Esophagus squamous epithelium (tissue), 5 donors: ENCODE measurements at regions not wholly inside any gene's neighbourhood (a gene's known extent, or its start where the extent isn't known, plus 50 kb on each side); places are given as distances from the start of the nearest gene placed in this dataset.

ENCODE experiments used
- DNase-seq: peaks from one replicate; lab custom pipeline; 2025; lab: John Stamatoyannopoulos, UW
- H3K27ac ChIP-seq, 4 donors: fragments of 200-600 bp; sonication (generic); one replicate each; pipeline ENCODE4 v1.5.1; 2016 to 2019; ENCODE audit warnings: mild to moderate bottlenecking in 1 of 4
- H3K27me3 ChIP-seq, 4 donors: fragments of 200-600 bp; sonication (generic); 1 replicate in 3 of 4; 2 replicates in 1 of 4; pipeline versions ENCODE4 v1.5.1 to v1.6.0; 2017 to 2021; ENCODE audit warnings: antibody characterized with exemption in 1 of 4
- H3K36me3 ChIP-seq, 3 donors: fragments of 200-600 bp; sonication (generic); one replicate each; pipeline ENCODE4 v1.5.1; 2016 to 2019
- H3K4me1 ChIP-seq, 3 donors: fragments of 200-600 bp; sonication (generic); one replicate each; pipeline ENCODE4 v1.5.1; 2017 to 2019
- H3K4me3 ChIP-seq, 4 donors: fragments of 200-600 bp; sonication (generic); 1 replicate in 3 of 4; 2 replicates in 1 of 4; pipeline ENCODE4 v1.5.1; 2016 to 2019; ENCODE audit warnings: mild to moderate bottlenecking in 2 of 4, moderate library complexity in 1 of 4
- H3K9me3 ChIP-seq, 3 donors: fragments of 200-600 bp; sonication (generic); one replicate each; pipeline ENCODE4 v1.5.1; 2016 to 2019
- POLR2A ChIP-seq, 4 donors: fragments of 450-650 bp; IDR thresholded peaks; one replicate each; pipeline ENCODE4 v1.6.1; 2017; ENCODE audit warnings: antibody characterized with exemption in 4 of 4, mild to moderate bottlenecking in 4 of 4, moderate library complexity in 3 of 4
- WGBS, 2 donors: methylation state at CpG; one replicate each; pipeline ENCODE4 v1.1.5; 2018; 5-methylcytosine and 5-hydroxymethylcytosine counted together
- intact Hi-C: fragments of 100-400 bp; cut with DNase I; formaldehyde crosslinking; loops from one replicate; pipeline ENCODE4 v1.15.0; 2022
- TF ChIP-seq, protein P1 (sequence below), 6 experiments: fragments of 450-650 bp in 4 of 6; fragments of 200-600 bp in 2 of 6; sonication (generic) in 2 of 6; IDR thresholded peaks; one replicate each; pipeline ENCODE4 v1.5.1; 2016 to 2019; ENCODE audit warnings: antibody characterized with exemption in 6 of 6, mild to moderate bottlenecking in 4 of 6, moderate library complexity in 4 of 6
- donor health status: DM: yes; HTN: yes; CAD: no.

- H3K27me3 ChIP-seq, result no peaks in the 10 kb centered on the region
- H3K9me3 ChIP-seq, result no peaks in the 10 kb centered on the region
- H3K4me1 ChIP-seq, result no peaks in the 10 kb centered on the region
- intact Hi-C loops, result no loop called here
- 72 to 84% methylated on average over 1 of the region's 1 CpG for WGBS, 2 donors
- H3K27ac ChIP-seq, result no peak overlapping the region
- H3K4me3 ChIP-seq, result no peak overlapping the region
- DNase-seq, result no peak
- no peak for TF ChIP-seq POLR2A (IDR thresholded peaks at IDR 0.05)
- TF ChIP-seq, protein P1, sequence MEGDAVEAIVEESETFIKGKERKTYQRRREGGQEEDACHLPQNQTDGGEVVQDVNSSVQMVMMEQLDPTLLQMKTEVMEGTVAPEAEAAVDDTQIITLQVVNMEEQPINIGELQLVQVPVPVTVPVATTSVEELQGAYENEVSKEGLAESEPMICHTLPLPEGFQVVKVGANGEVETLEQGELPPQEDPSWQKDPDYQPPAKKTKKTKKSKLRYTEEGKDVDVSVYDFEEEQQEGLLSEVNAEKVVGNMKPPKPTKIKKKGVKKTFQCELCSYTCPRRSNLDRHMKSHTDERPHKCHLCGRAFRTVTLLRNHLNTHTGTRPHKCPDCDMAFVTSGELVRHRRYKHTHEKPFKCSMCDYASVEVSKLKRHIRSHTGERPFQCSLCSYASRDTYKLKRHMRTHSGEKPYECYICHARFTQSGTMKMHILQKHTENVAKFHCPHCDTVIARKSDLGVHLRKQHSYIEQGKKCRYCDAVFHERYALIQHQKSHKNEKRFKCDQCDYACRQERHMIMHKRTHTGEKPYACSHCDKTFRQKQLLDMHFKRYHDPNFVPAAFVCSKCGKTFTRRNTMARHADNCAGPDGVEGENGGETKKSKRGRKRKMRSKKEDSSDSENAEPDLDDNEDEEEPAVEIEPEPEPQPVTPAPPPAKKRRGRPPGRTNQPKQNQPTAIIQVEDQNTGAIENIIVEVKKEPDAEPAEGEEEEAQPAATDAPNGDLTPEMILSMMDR (IDR thresholded peaks at IDR 0.05), result no peak
- H3K36me3 ChIP-seq, result no peaks in the 10 kb centered on the region
These were observed 1806.4 kb upstream of the CELF4 start for GRCh38 chr18:39371996-39372395.

DNA sequence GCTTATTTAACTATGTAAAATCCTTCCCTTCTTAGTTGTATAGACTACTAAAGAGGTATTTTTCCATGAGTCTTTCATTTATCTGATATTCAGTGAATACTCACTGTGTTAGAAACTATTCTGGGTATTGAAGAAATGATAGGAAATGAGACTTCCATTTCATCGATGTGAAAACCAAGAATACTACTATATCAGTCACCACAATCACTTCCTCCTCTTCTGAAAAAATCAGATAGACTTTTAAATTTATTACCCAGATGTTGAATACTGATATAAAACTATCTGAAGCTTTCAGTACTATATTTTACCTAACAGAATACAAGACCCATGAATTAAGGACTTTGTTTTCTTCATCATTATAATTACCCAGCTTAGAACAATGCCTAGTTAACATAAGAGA lies 1801.1 kb upstream of the CELF4 start:
- Histone ChIP-seq H3K36me3 (no peaks in the 10 kb centered on the region), H3K4me1 (no peaks in the 10 kb centered on the region), H3K4me3 (no peak overlapping the region), H3K9me3 (no peaks in the 10 kb centered on the region), H3K27me3 (no peaks in the 10 kb centered on the region), H3K27ac (no peak overlapping the region)
- DNase-seq, result no peak
- WGBS, 2 donors, result 60 to 66% methylated on average over 1 of the region's 1 CpG
- TF ChIP-seq POLR2A (IDR thresholded peaks at IDR 0.05), result no peak
- TF ChIP-seq, protein P1 (IDR thresholded peaks at IDR 0.05), result no peak
- intact Hi-C loops, result no loop called here

GRCh38 chr18:39365836-39366485 lies 1800.4 kb upstream of the CELF4 start:
- no peak overlapping the region for H3K4me3 ChIP-seq
- no peak for TF ChIP-seq POLR2A (IDR thresholded peaks at IDR 0.05)
- TF ChIP-seq, protein P1 (IDR thresholded peaks at IDR 0.05), result no peak
- no peaks in the 10 kb centered on the region for H3K27me3 ChIP-seq
- H3K9me3 ChIP-seq, result no peaks in the 10 kb centered on the region
- no peaks in the 10 kb centered on the region for H3K4me1 ChIP-seq
- intact Hi-C loops, result no loop called here
- no peaks in the 10 kb centered on the region for H3K36me3 ChIP-seq
- no peak for DNase-seq
- H3K27ac ChIP-seq, result no peak overlapping the region
- WGBS, 2 donors, result 69 to 87% methylated on average over 3 of the region's 3 CpGs

DNA sequence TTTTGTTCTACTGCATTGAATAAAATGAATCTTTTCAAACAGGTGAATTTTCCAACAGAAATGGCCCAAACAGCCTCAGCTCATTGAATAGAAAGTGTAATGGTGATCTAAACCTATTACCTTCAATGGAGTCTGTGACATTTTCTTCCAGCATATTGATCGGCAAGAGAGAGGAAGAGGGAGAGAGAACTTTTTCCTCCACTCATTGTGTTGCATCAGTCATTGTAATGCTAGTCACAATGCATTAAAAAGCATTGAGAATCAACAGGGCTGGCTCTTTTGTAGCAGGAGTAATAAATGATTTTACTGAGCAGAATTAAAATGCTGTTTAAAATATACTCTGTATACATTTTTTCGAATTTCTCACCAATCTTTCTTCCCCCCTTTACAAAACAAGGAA lies 1794.5 kb upstream of the CELF4 start:
- 66 to 70% methylated on average over 2 of the region's 2 CpGs for WGBS, 2 donors
- TF ChIP-seq, protein P1 (IDR thresholded peaks at IDR 0.05), result no peak
- TF ChIP-seq POLR2A (IDR thresholded peaks at IDR 0.05), result no peak
- no peak for DNase-seq
- H3K36me3 ChIP-seq, result no peaks in the 10 kb centered on the region
- H3K9me3 ChIP-seq, result no peaks in the 10 kb centered on the region
- H3K27ac ChIP-seq, result no peak overlapping the region
- no peaks in the 10 kb centered on the region for H3K27me3 ChIP-seq
- H3K4me3 ChIP-seq, result no peak overlapping the region
- no peaks in the 10 kb centered on the region for H3K4me1 ChIP-seq
- intact Hi-C loops, result no loop called here

DNA sequence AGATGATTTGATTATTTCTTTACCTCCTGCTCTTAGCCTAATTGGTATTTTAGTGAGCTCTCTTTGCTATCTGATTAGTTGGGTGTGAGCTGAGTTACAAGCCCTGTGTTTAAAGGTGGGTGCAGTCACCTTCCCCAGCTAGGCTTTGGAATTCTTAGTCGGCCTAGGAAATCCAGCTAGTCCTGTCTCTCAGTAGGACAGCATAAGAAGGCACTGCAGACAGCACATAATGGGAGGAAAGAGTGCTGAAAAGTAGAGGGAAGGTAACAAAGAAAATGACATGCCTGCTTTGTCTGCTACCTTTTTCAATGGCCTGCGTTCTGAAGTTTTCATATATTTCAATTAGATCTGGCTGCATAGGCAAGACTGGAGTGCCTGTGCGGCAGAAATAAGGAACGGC lies 1794.0 kb upstream of the CELF4 start:
- intact Hi-C loops, result no loop called here
- no peaks in the 10 kb centered on the region for H3K27me3 ChIP-seq
- H3K9me3 ChIP-seq, result no peaks in the 10 kb centered on the region
- no peak for DNase-seq
- H3K4me1 ChIP-seq, result no peaks in the 10 kb centered on the region
- 85 to 89% methylated on average over 4 of the region's 4 CpGs for WGBS, 2 donors
- no peaks in the 10 kb centered on the region for H3K36me3 ChIP-seq
- no peak for TF ChIP-seq POLR2A (IDR thresholded peaks at IDR 0.05)
- TF ChIP-seq, protein P1 (IDR thresholded peaks at IDR 0.05), result no peak
- H3K27ac ChIP-seq, result no peak overlapping the region
- H3K4me3 ChIP-seq, result no peak overlapping the region
